C4-2B (cell line): ENCODE measurements at regions not wholly inside any gene's neighbourhood (a gene's known extent, or its start where the extent isn't known, plus 50 kb on each side); places are given as distances from the start of the nearest gene placed in this dataset.
"Not testable (repeated sequence)": the region's sequence is repeated elsewhere in the genome, so short reads cannot be mapped to it uniquely, and the experiment has no call there.

ENCODE experiments used
- CTCF ChIP-seq: fragments of 450-650 bp; conservative IDR thresholded peaks from 2 replicates; pipeline ENCODE4 v1.5.1; 2017; ENCODE audit warnings: mild to moderate bottlenecking
- ZFX ChIP-seq: fragments of 450-650 bp; IDR thresholded peaks from 2 replicates; pipeline ENCODE4 v1.6.1; 2017

DNA sequence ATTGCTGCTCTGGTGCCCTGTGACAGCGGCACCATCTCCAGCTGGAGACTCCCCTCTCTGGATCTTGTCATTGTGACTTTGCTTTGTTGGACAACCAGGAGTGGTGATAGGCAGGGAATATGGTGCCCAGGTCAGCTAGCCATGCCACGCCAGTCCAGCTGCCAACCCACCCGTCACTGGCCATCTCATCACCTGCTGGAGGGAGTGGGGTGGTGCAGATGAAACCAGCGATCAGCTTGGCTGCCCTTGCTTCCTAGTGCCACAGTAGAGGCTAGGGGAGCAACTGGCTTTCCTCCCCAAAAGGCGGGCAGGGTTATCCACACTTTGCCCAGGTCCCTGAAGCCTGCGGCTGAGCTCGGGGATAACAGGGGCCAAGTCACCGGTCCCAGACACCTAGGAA lies 129.6 kb downstream of the POTEM start:
- not testable (repeated sequence) for TF ChIP-seq CTCF, ZFX
